HFFc6 (cell line): ENCODE measurements at regions not wholly inside any gene's neighbourhood (a gene's known extent, or its start where the extent isn't known, plus 50 kb on each side); places are given as distances from the start of the nearest gene placed in this dataset.
"Not testable (repeated sequence)": the region's sequence is repeated elsewhere in the genome, so short reads cannot be mapped to it uniquely, and the experiment has no call there.

Source experiments
- DNase-seq: peaks from one replicate; pipeline ENCODE4 v3.0.0-alpha.2; 2018
- H3K27ac Mint-ChIP-seq: 2 replicates; pipeline ENCODE4 v1.8.0; 2020; ENCODE audit warnings: mild to moderate bottlenecking, mixed read lengths
- H3K27me3 Mint-ChIP-seq: 2 replicates; pipeline ENCODE4 v1.8.0; 2021; ENCODE audit warnings: mild to moderate bottlenecking, moderate library complexity, mixed read lengths; ENCODE audit not compliant: insufficient read depth
- H3K36me3 Mint-ChIP-seq: 2 replicates; pipeline ENCODE4 v1.8.0; 2021; ENCODE audit warnings: low read depth, mixed read lengths
- H3K4me1 Mint-ChIP-seq: 2 replicates; pipeline ENCODE4 v1.8.0; 2020; ENCODE audit warnings: low read depth, mixed read lengths
- H3K4me3 Mint-ChIP-seq: 2 replicates; pipeline ENCODE4 v1.8.0; 2020; ENCODE audit warnings: mild to moderate bottlenecking, moderate library complexity, mixed read lengths
- H3K9me3 Mint-ChIP-seq: 2 replicates; pipeline ENCODE4 v1.8.0; 2020; ENCODE audit warnings: mild to moderate bottlenecking, mixed read lengths
- TF ChIP-seq, protein P1 (sequence below): fragments of 200-600 bp; sonication (generic); IDR thresholded peaks from 2 replicates; pipeline ENCODE4 v1.5.0; 2021; ENCODE audit warnings: antibody characterized with exemption, mild to moderate bottlenecking

DNA sequence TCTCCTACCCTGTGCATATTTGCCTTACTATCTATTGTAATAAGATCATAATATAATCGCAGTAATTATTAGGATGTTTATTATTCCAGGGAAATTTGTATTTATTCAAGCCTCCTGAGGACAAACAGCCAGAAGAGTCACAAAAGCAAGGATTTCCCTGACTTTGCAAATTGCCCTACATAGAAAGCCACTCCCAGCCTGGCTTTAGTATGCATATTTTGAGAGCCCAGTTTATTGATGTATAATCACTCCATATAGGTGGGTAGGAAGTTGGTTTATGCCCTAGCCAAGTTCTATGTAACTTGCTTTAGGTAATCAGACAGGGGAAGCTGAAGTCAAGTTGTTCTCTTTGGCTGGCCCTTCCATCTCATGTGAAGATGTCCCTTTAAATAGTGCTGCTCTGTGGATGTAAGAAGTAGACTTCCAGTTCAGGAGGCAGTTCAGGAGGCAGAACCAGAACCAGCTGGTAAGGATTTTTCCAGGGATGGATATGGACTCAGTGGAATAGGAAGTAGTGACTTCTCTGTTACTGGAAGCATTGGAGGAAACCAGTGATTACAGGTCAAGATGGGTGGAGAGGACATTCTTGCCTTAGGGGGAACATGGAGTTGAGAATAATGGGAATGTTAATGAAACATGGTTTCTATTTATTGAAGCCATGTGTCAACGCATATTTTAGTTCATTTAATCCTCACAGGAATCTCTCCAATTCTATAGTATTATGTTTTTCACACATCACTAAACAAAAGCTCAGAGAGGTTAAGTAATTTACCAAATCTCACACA, 70.5 kb upstream of the KIT start:
- Mint-ChIP-seq H3K27me3 (peaks cover 4% of the 10 kb centered on the region), H3K4me1 (peaks cover 30% of the 10 kb centered on the region), H3K36me3 (no peaks in the 10 kb centered on the region), H3K4me3 (no peak overlapping the region), H3K9me3 (no peaks in the 10 kb centered on the region), H3K27ac (no peak overlapping the region; the same call in 1 of the 2 replicates)
- TF ChIP-seq, protein P1, sequence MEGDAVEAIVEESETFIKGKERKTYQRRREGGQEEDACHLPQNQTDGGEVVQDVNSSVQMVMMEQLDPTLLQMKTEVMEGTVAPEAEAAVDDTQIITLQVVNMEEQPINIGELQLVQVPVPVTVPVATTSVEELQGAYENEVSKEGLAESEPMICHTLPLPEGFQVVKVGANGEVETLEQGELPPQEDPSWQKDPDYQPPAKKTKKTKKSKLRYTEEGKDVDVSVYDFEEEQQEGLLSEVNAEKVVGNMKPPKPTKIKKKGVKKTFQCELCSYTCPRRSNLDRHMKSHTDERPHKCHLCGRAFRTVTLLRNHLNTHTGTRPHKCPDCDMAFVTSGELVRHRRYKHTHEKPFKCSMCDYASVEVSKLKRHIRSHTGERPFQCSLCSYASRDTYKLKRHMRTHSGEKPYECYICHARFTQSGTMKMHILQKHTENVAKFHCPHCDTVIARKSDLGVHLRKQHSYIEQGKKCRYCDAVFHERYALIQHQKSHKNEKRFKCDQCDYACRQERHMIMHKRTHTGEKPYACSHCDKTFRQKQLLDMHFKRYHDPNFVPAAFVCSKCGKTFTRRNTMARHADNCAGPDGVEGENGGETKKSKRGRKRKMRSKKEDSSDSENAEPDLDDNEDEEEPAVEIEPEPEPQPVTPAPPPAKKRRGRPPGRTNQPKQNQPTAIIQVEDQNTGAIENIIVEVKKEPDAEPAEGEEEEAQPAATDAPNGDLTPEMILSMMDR = no peak
- no peak for DNase-seq

GRCh38 chr4:54588404-54588803, 69.4 kb upstream of the KIT start:
- Mint-ChIP-seq H3K36me3 (no peaks in the 10 kb centered on the region), H3K27me3 (peaks cover 4% of the 10 kb centered on the region), H3K4me1 (peaks cover 30% of the 10 kb centered on the region), H3K4me3 (no peak overlapping the region), H3K27ac (no peak overlapping the region), H3K9me3 (no peaks in the 10 kb centered on the region)
- TF ChIP-seq, protein P1 = no peak
- no peak for DNase-seq

DNA sequence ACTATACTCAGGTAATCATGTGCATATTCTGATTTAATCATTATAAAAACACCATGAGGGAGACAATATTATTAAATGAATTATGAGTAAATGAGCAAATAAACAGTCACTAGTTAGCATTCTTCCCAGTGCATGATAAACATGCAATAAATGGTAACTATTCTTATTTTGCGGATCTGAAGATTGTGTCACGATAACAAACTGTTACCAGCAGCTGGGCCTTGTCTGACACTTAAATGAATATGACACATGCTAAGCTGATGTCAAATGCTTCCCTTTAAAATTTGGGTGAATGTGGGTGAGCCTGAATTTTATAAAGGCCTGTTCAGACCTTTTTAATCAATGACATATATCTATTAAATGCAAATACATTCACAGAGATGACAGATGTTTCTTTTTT, 68.2 kb upstream of the KIT start:
- H3K4me1 Mint-ChIP-seq = peaks cover 30% of the 10 kb centered on the region
- H3K36me3 Mint-ChIP-seq = no peaks in the 10 kb centered on the region
- no peak overlapping the region for H3K27ac Mint-ChIP-seq
- H3K4me3 Mint-ChIP-seq = no peak overlapping the region
- no peaks in the 10 kb centered on the region for H3K9me3 Mint-ChIP-seq
- TF ChIP-seq, protein P1 = no peak
- no peak for DNase-seq
- peaks cover 4% of the 10 kb centered on the region for H3K27me3 Mint-ChIP-seq

DNA sequence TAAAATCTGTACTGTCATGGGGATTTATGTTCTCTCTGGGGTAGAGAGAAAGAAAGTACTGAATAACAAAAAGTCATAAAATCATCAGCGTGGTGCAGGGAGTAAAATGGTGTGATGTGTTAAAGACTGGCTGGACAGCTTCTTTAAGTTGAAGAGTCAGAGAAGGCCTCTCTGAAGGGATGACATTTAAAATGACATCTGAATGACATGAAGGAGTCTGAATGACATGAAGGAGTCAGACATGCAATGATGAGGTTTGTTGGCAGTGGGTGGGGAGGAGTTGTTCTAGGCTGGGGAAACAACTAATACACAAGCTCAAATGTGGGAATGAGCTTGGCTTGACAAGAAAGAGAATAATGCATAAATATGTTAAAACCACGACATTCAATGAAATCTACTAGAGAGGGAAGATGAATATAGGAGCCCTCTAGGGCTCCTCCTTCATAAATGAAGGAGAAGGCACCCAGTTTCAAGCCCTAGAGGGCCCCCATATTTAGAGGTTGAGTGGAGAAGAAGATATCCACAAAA, 63.9 kb upstream of the KIT start:
- no peaks in the 10 kb centered on the region for H3K4me1 Mint-ChIP-seq
- DNase-seq = no peak
- H3K4me3 Mint-ChIP-seq = no peak overlapping the region
- H3K27me3 Mint-ChIP-seq = peaks cover 9% of the 10 kb centered on the region
- TF ChIP-seq, protein P1 = no peak
- H3K9me3 Mint-ChIP-seq = no peaks in the 10 kb centered on the region
- no peaks in the 10 kb centered on the region for H3K36me3 Mint-ChIP-seq
- H3K27ac Mint-ChIP-seq = no peak overlapping the region

GRCh38 chr4:54596201-54596600, 61.6 kb upstream of the KIT start:
- Mint-ChIP-seq H3K4me3 (no peak overlapping the region), H3K36me3 (no peaks in the 10 kb centered on the region), H3K27me3 (peaks cover 5% of the 10 kb centered on the region), H3K9me3 (no peaks in the 10 kb centered on the region), H3K27ac (no peak overlapping the region), H3K4me1 (no peaks in the 10 kb centered on the region)
- no peak for DNase-seq
- TF ChIP-seq, protein P1 = no peak

- not testable (repeated sequence) for H3K4me1 Mint-ChIP-seq, DNase-seq, H3K9me3 Mint-ChIP-seq, H3K27ac Mint-ChIP-seq, H3K27me3 Mint-ChIP-seq, H3K36me3 Mint-ChIP-seq, H3K4me3 Mint-ChIP-seq
These were observed 60.1 kb upstream of the KIT start for GRCh38 chr4:54597678-54598077.

GRCh38 chr4:54602175-54602574, 55.6 kb upstream of the KIT start:
- H3K27me3 Mint-ChIP-seq = peaks cover 16% of the 10 kb centered on the region
- H3K36me3 Mint-ChIP-seq, H3K4me3 Mint-ChIP-seq, H3K4me1 Mint-ChIP-seq, H3K9me3 Mint-ChIP-seq, DNase-seq, H3K27ac Mint-ChIP-seq: not testable (repeated sequence)
